ENCODE measurements at regions not wholly inside any gene's neighbourhood (a gene's known extent, or its start where the extent isn't known, plus 50 kb on each side); places are given as distances from the start of the nearest gene placed in this dataset.
"Not testable (repeated sequence)": the region's sequence is repeated elsewhere in the genome, so short reads cannot be mapped to it uniquely, and the experiment has no call there.

DNA sequence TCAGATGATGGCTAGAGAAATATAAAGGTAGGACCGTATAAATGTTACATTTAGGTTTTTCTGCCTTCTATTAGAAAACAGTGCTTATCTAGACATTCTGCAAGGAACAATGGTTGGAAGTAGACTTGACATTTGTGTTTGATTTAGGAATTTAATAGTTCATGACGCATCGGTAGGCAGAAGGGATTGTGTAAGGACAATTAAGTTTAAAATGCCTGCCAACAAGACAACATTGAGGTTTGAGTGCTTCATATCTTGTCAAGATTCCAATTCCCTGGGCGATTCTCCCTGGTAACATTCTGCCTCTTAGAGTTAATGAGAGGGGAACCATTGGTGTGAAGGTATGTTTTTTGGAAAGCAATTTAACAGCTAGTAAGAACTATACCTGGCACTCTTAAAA is 186.8 kb upstream of the RBM19 start:
- intact Hi-C loops (cut with DNase I): no loop called here
- Histone ChIP-seq H3K27ac (no peak overlapping the region), H3K9me3 (no peaks in the 10 kb centered on the region), H3K4me1 (no peaks in the 10 kb centered on the region), H3K27me3 (peaks cover 0 to 4% (median 0%) of the 10 kb centered on the region in 4 donors), H3K4me3 (no peak overlapping the region), H3K36me3 (no peaks in the 10 kb centered on the region)
- FAIRE-seq (no peak), DNase-seq (no peak), ATAC-seq (no peak)
- TF ChIP-seq, protein P1, sequence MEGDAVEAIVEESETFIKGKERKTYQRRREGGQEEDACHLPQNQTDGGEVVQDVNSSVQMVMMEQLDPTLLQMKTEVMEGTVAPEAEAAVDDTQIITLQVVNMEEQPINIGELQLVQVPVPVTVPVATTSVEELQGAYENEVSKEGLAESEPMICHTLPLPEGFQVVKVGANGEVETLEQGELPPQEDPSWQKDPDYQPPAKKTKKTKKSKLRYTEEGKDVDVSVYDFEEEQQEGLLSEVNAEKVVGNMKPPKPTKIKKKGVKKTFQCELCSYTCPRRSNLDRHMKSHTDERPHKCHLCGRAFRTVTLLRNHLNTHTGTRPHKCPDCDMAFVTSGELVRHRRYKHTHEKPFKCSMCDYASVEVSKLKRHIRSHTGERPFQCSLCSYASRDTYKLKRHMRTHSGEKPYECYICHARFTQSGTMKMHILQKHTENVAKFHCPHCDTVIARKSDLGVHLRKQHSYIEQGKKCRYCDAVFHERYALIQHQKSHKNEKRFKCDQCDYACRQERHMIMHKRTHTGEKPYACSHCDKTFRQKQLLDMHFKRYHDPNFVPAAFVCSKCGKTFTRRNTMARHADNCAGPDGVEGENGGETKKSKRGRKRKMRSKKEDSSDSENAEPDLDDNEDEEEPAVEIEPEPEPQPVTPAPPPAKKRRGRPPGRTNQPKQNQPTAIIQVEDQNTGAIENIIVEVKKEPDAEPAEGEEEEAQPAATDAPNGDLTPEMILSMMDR (IDR thresholded peaks at IDR 0.05): no peak
- 45 to 58% methylated on average over 4 of the region's 4 CpGs for WGBS, 2 donors

DNA sequence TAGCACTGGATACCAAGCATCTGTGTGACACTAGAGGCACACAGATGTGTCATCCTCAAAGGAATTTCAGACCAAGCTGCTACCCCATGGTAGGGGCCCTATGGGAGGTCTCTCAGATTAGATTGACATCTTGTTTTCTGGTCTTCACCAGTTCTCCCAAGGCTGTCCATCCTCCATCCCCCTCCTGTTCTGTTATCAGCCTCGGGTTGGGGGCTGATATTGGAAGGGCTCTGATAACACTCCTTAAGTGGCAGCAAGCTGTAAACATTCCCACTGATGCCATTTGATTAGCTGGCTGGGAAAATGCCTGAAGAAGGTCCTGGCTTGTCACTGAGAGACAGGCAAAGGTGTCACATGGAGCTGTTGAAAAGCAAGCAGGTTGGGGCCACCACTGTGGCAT is 185.9 kb upstream of the RBM19 start:
- no peak for ATAC-seq
- H3K4me3 ChIP-seq: no peak overlapping the region
- TF ChIP-seq, protein P1 (IDR thresholded peaks at IDR 0.05): no peak
- intact Hi-C loops (cut with DNase I): no loop called here
- no peak for DNase-seq
- no peaks in the 10 kb centered on the region for H3K4me1 ChIP-seq
- FAIRE-seq: no peak
- no peaks in the 10 kb centered on the region for H3K36me3 ChIP-seq
- no peak overlapping the region for H3K27ac ChIP-seq
- 0% methylated on average over 1 of the region's 1 CpG for WGBS, 2 donors
- H3K27me3 ChIP-seq: peaks cover 0 to 4% (median 0%) of the 10 kb centered on the region in 4 donors
- no peaks in the 10 kb centered on the region for H3K9me3 ChIP-seq

DNA sequence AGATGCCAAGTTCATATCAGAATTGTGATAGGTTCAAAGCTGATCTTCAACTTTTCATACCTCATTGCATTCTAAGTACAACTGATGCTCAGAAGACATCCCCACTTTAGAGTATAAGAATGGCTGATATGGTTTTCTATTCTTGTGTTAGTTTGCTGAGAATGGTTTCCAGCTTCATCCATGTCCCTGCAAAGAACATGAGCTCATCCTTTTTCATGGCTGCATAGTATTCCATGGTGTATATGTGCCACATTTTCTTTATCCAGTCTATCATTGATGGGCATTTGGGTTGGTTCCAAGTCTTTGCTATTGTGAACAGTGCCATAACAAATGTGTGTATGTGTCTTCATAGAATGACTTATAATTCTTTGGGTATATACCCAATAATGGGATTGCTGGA is 184.5 kb upstream of the RBM19 start:
- H3K36me3 ChIP-seq; H3K27ac ChIP-seq; H3K4me3 ChIP-seq; intact Hi-C loops (cut with DNase I); H3K27me3 ChIP-seq; DNase-seq; ATAC-seq; H3K4me1 ChIP-seq; FAIRE-seq; H3K9me3 ChIP-seq: not testable (repeated sequence)

DNA sequence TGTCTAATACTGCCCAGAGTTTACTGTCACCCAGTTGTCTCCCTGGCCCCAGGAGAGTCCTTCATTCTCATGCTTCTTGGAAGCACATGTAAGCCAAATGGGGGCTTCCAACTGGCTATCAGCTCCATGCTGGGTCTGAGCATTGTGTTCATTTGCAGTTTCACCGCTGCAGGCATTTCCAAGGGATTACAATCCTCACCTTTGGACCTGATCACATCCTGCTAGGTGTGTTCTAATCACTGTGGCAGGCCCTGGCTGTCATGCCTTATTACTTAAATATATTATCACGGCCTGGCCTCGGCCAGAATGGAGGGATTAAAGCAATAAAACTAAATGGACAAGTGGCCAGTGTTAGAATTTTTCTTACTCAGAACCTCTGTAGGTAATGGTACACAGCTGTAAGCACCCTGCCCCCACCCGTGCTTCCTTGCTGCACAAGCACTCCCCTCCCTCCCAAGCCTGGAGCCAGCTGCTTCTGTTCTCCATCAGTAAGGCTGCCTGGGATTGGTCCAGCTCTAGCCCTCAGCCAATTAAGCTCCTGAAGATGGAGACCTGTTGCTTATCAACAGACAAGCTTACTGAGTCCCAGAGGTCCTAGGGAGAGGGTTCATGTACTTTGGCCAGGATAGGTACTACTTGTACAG is 175.9 kb upstream of the RBM19 start:
- FAIRE-seq (no peak), DNase-seq (no peak), ATAC-seq (no peak)
- TF ChIP-seq, protein P1 (IDR thresholded peaks at IDR 0.05): no peak
- intact Hi-C loops (cut with DNase I): no loop called here
- no peaks in the 10 kb centered on the region for H3K9me3 ChIP-seq
- 37 to 41% methylated on average over 4 of the region's 4 CpGs for WGBS, 2 donors
- no peaks in the 10 kb centered on the region for H3K36me3 ChIP-seq
- no peak overlapping the region for H3K27ac ChIP-seq
- no peak overlapping the region for H3K4me3 ChIP-seq
- no peaks in the 10 kb centered on the region for H3K4me1 ChIP-seq
- no peaks in the 10 kb centered on the region for H3K27me3 ChIP-seq

DNA sequence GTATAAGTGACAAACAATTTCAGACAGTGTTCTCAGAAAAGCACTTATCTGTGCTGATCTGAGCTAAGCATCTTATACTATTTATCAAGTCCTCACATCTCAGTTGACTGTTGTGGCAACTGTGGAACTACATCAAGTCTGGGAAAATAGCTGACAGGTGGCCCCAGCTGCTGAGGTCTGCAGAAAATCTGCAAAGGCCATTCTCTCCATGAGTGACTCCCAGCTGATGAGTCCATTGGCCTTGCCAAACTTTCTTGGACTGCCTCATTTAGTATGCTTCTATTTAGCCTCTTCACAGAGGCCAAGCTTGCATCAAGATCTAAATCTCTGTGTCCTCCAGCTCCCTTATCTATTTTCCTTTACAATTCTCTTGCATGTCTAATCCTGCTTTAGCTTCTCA is 174.5 kb upstream of the RBM19 start:
- Histone ChIP-seq H3K9me3 (no peaks in the 10 kb centered on the region), H3K4me1 (no peaks in the 10 kb centered on the region), H3K4me3 (no peak overlapping the region), H3K36me3 (no peaks in the 10 kb centered on the region), H3K27me3 (no peaks in the 10 kb centered on the region), H3K27ac (no peak overlapping the region)
- FAIRE-seq (no peak), DNase-seq (no peak), ATAC-seq (no peak)
- intact Hi-C loops (cut with DNase I): no loop called here
- TF ChIP-seq, protein P1 (IDR thresholded peaks at IDR 0.05): no peak
